ENCODE measurements at regions not wholly inside any gene's neighbourhood (a gene's known extent, or its start where the extent isn't known, plus 50 kb on each side); places are given as distances from the start of the nearest gene placed in this dataset.

GRCh38 chrX:43225626-43226328, 430.3 kb upstream of the MAOA start:
- Histone ChIP-seq H3K9me1 (ENCODE audit: control insufficient read depth, extremely low read depth, insufficient read depth, low read length) (no peaks in the 10 kb centered on the region), H2AFZ (ENCODE audit: control insufficient read depth, low read length) (no peak overlapping the region), H3K9me3 (ENCODE audit: control insufficient read depth, low read depth, low read length) (no peaks in the 10 kb centered on the region), H4K20me1 (ENCODE audit: control insufficient read depth, extremely low read depth, insufficient read depth, low read length) (no peaks in the 10 kb centered on the region), H3K27ac (ENCODE audit: control insufficient read depth, insufficient read depth, low read length) (no peak overlapping the region), H3K4me3 (ENCODE audit: control insufficient read depth in 2 of 3, extremely low read depth in 1 of 3, insufficient read depth in 2 of 3, low read depth in 1 of 3, low read length in 3 of 3) (no peak overlapping the region), H3K4me1 (ENCODE audit: control insufficient read depth, extremely low read depth, insufficient read depth, low read length) (no peaks in the 10 kb centered on the region), H3K79me2 (ENCODE audit: control insufficient read depth, insufficient read depth, low read length) (no peaks in the 10 kb centered on the region), H3K36me3 (ENCODE audit: control insufficient read depth in 2 of 2, extremely low read depth in 1 of 2, insufficient read depth in 2 of 2, low read length in 2 of 2) (no peaks in the 10 kb centered on the region), H3K9ac (ENCODE audit: control insufficient read depth, extremely low read depth, insufficient read depth, low read length) (no peak overlapping the region), H3K4me2 (ENCODE audit: control insufficient read depth, extremely low read depth, insufficient read depth, low read depth, low read length) (no peak overlapping the region), H3K27me3 (ENCODE audit: control insufficient read depth, extremely low read depth, insufficient read depth, low read length) (no peaks in the 10 kb centered on the region)
- dilution Hi-C loops (cut with MboI; ENCODE audit: extremely low pct_ligation_motif_present, low sequenced_read_pairs), result no loop called here
- no peak for DNase-seq (ENCODE audit: low read depth, low spot score)
- TF ChIP-seq, protein P1, sequence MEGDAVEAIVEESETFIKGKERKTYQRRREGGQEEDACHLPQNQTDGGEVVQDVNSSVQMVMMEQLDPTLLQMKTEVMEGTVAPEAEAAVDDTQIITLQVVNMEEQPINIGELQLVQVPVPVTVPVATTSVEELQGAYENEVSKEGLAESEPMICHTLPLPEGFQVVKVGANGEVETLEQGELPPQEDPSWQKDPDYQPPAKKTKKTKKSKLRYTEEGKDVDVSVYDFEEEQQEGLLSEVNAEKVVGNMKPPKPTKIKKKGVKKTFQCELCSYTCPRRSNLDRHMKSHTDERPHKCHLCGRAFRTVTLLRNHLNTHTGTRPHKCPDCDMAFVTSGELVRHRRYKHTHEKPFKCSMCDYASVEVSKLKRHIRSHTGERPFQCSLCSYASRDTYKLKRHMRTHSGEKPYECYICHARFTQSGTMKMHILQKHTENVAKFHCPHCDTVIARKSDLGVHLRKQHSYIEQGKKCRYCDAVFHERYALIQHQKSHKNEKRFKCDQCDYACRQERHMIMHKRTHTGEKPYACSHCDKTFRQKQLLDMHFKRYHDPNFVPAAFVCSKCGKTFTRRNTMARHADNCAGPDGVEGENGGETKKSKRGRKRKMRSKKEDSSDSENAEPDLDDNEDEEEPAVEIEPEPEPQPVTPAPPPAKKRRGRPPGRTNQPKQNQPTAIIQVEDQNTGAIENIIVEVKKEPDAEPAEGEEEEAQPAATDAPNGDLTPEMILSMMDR (optimal IDR thresholded peaks at IDR 0.05 in 1 of 3, IDR thresholded peaks at IDR 0.05 in 1 of 3, conservative IDR thresholded peaks at IDR 0.05 in 1 of 3; ENCODE audit: extremely low read depth in 1 of 3, insufficient read depth in 2 of 3, low read length in 3 of 3), result no peak
- no peak for TF ChIP-seq EZH2 (IDR thresholded peaks at IDR 0.05; ENCODE audit: low read length)
- no peak for FAIRE-seq

GRCh38 chrX:43238461-43238945, 417.6 kb upstream of the MAOA start:
- no peak overlapping the region for H2AFZ ChIP-seq (ENCODE audit: control insufficient read depth, low read length)
- no peak overlapping the region for H3K4me2 ChIP-seq (ENCODE audit: control insufficient read depth, extremely low read depth, insufficient read depth, low read depth, low read length)
- H3K36me3 ChIP-seq (ENCODE audit: control insufficient read depth in 2 of 2, extremely low read depth in 1 of 2, insufficient read depth in 2 of 2, low read length in 2 of 2), result no peaks in the 10 kb centered on the region
- FAIRE-seq (no peak), DNase-seq (ENCODE audit: low read depth, low spot score) (no peak)
- H3K4me3 ChIP-seq (ENCODE audit: control insufficient read depth in 2 of 3, extremely low read depth in 1 of 3, insufficient read depth in 2 of 3, low read depth in 1 of 3, low read length in 3 of 3), result no peak overlapping the region
- H3K79me2 ChIP-seq (ENCODE audit: control insufficient read depth, insufficient read depth, low read length), result no peaks in the 10 kb centered on the region
- dilution Hi-C loops (cut with MboI; ENCODE audit: extremely low pct_ligation_motif_present, low sequenced_read_pairs), result no loop called here
- H3K27me3 ChIP-seq (ENCODE audit: control insufficient read depth, extremely low read depth, insufficient read depth, low read length), result no peaks in the 10 kb centered on the region
- no peaks in the 10 kb centered on the region for H3K9me1 ChIP-seq (ENCODE audit: control insufficient read depth, extremely low read depth, insufficient read depth, low read length)
- no peak overlapping the region for H3K9ac ChIP-seq (ENCODE audit: control insufficient read depth, extremely low read depth, insufficient read depth, low read length)
- H3K4me1 ChIP-seq (ENCODE audit: control insufficient read depth, extremely low read depth, insufficient read depth, low read length), result no peaks in the 10 kb centered on the region
- no peaks in the 10 kb centered on the region for H4K20me1 ChIP-seq (ENCODE audit: control insufficient read depth, extremely low read depth, insufficient read depth, low read length)
- TF ChIP-seq EZH2 (IDR thresholded peaks at IDR 0.05; ENCODE audit: low read length), result no peak
- TF ChIP-seq, protein P1 (optimal IDR thresholded peaks at IDR 0.05 in 1 of 3, IDR thresholded peaks at IDR 0.05 in 1 of 3, conservative IDR thresholded peaks at IDR 0.05 in 1 of 3; ENCODE audit: extremely low read depth in 1 of 3, insufficient read depth in 2 of 3, low read length in 3 of 3), result no peak
- H3K27ac ChIP-seq (ENCODE audit: control insufficient read depth, insufficient read depth, low read length), result no peak overlapping the region
- H3K9me3 ChIP-seq (ENCODE audit: control insufficient read depth, low read depth, low read length), result no peaks in the 10 kb centered on the region
